CD14-positive monocyte (primary cell): ENCODE measurements at regions not wholly inside any gene's neighbourhood (a gene's known extent, or its start where the extent isn't known, plus 50 kb on each side); places are given as distances from the start of the nearest gene placed in this dataset.

Experiments
- DNase-seq, 3 donors: peaks; one replicate each; pipeline ENCODE4 v3.0.0-alpha.2; 2011 to 2022
- H2AFZ ChIP-seq: 2 replicates; pipeline ENCODE4 v1.6.0; 2012; ENCODE audit warnings: mild to moderate bottlenecking, low read depth, low read length, inconsistent platforms; ENCODE audit not compliant: insufficient read depth, poor library complexity, severe bottlenecking
- H3K27ac ChIP-seq, 2 donors: 1 replicate in 1 of 2; 2 replicates in 1 of 2; pipeline ENCODE4 v1.5.1; 2012 to 2013; ENCODE audit warnings: low read length in 2 of 2, control low read depth in 1 of 2, inconsistent platforms in 1 of 2, low read depth in 1 of 2, mild to moderate bottlenecking in 1 of 2
- H3K27me3 ChIP-seq, 2 donors: one replicate each; pipeline versions ENCODE4 v1.6.0 to v1.6.1; 2011 to 2013; ENCODE audit warnings: low read length in 2 of 2; ENCODE audit not compliant: control insufficient read depth in 2 of 2, insufficient read depth in 2 of 2
- H3K36me3 ChIP-seq, 2 donors: replicated peaks in 1 of 2; 1 replicate in 1 of 2; 2 replicates in 1 of 2; pipeline versions ENCODE4 v1.5.1 to v1.6.1; 2012 to 2013; ENCODE audit warnings: low read length in 2 of 2, control low read depth in 1 of 2, inconsistent platforms in 1 of 2, mild to moderate bottlenecking in 1 of 2; ENCODE audit not compliant: insufficient read depth in 2 of 2, control insufficient read depth in 1 of 2
- H3K4me1 ChIP-seq, 2 donors: 1 replicate in 1 of 2; 2 replicates in 1 of 2; pipeline versions ENCODE4 v1.5.1 to v1.6.1; 2012 to 2013; ENCODE audit warnings: low read length in 2 of 2, control low read depth in 1 of 2, inconsistent platforms in 1 of 2, mild to moderate bottlenecking in 1 of 2, moderate library complexity in 1 of 2; ENCODE audit not compliant: insufficient read depth in 2 of 2, control insufficient read depth in 1 of 2
- H3K4me2 ChIP-seq: replicated peaks from 2 replicates; pipeline ENCODE3; 2012; ENCODE audit warnings: low read length, moderate library complexity, mild to moderate bottlenecking; ENCODE audit not compliant: poor library complexity, severe bottlenecking; ENCODE audit errors: extremely low read depth
- H3K4me3 ChIP-seq, 3 experiments: fragments of 200-600 bp in 1 of 3; sonication (generic) in 1 of 3; replicated peaks in 1 of 3; 1 replicate in 2 of 3; 2 replicates in 1 of 3; pipeline ENCODE4 v1.5.1; 2011 to 2013; ENCODE audit warnings: low read length in 3 of 3, mild to moderate bottlenecking in 3 of 3, control low read depth in 2 of 3, low read depth in 2 of 3, inconsistent platforms in 1 of 3, moderate library complexity in 1 of 3
- H3K79me2 ChIP-seq: 2 replicates; pipeline ENCODE4 v1.6.0; 2012; ENCODE audit warnings: mild to moderate bottlenecking, control low read depth, inconsistent platforms, low read length, moderate library complexity; ENCODE audit not compliant: insufficient read depth
- H3K9ac ChIP-seq: 2 replicates; pipeline ENCODE4 v1.6.0; 2017; ENCODE audit warnings: low read length, mild to moderate bottlenecking; ENCODE audit not compliant: insufficient read depth, poor library complexity, severe bottlenecking
- H3K9me3 ChIP-seq, 2 donors: replicated peaks in 1 of 2; 1 replicate in 1 of 2; 2 replicates in 1 of 2; pipeline versions ENCODE4 v1.5.1 to v1.6.1; 2012 to 2013; ENCODE audit warnings: low read length in 2 of 2, control low read depth in 1 of 2; ENCODE audit not compliant: control insufficient read depth in 1 of 2, insufficient read depth in 1 of 2
- H4K20me1 ChIP-seq: 2 replicates; pipeline ENCODE4 v1.6.0; 2012; ENCODE audit warnings: mild to moderate bottlenecking, low read length, control low read depth, moderate library complexity; ENCODE audit not compliant: insufficient read depth
- H3K27ac Mint-ChIP-seq, 7 donors: one replicate each; pipeline ENCODE4 v1.8.0; 2020; ENCODE audit warnings: mild to moderate bottlenecking in 7 of 7, mixed read lengths in 7 of 7, moderate library complexity in 6 of 7, inconsistent platforms in 2 of 7
- H3K27me3 Mint-ChIP-seq, 3 donors: one replicate each; pipeline ENCODE4 v1.8.0; 2021 to 2022; ENCODE audit warnings: low read depth in 3 of 3, mild to moderate bottlenecking in 3 of 3, mixed read lengths in 3 of 3, moderate library complexity in 3 of 3, inconsistent platforms in 1 of 3
- H3K36me3 Mint-ChIP-seq, 2 donors: one replicate each; pipeline ENCODE4 v1.8.0; 2020; ENCODE audit warnings: mixed read lengths in 2 of 2, inconsistent platforms in 1 of 2, mild to moderate bottlenecking in 1 of 2
- H3K4me1 Mint-ChIP-seq: one replicate; pipeline ENCODE4 v1.8.0; 2020; ENCODE audit warnings: mild to moderate bottlenecking, mixed read lengths
- H3K4me3 Mint-ChIP-seq, 2 donors: one replicate each; pipeline ENCODE4 v1.8.0; 2020; ENCODE audit warnings: mild to moderate bottlenecking in 2 of 2, mixed read lengths in 2 of 2, moderate library complexity in 1 of 2
- H3K9me3 Mint-ChIP-seq, 7 donors: one replicate each; pipeline ENCODE4 v1.8.0; 2020 to 2022; ENCODE audit warnings: mixed read lengths in 7 of 7, mild to moderate bottlenecking in 6 of 7, moderate library complexity in 6 of 7, inconsistent platforms in 2 of 7
- CTCF ChIP-seq: fragments of 200-600 bp; IDR thresholded peaks from one replicate; pipeline ENCODE4 v1.8.0; 2022; ENCODE audit warnings: antibody characterized with exemption, mild to moderate bottlenecking
- WGBS: methylation state at CpG from one replicate; pipeline ENCODE4 v1.1.5; 2013; ENCODE audit warnings: missing lambda C conversion rate; ENCODE audit not compliant: insufficient coverage; 5-methylcytosine and 5-hydroxymethylcytosine counted together
- intact Hi-C, 2 donors: fragments of 100-400 bp; cut with micrococcal nuclease; formaldehyde crosslinking; loops; one replicate each; pipeline versions ENCODE4 v1.15.0 to v1.15.1; 2023

- no peak overlapping the region for H3K27ac Mint-ChIP-seq
- no peak for TF ChIP-seq CTCF
- H3K79me2 ChIP-seq, result no peaks in the 10 kb centered on the region
- no peak overlapping the region for H3K27ac ChIP-seq
- H3K4me3 Mint-ChIP-seq, result no peak overlapping the region
- H3K4me2 ChIP-seq, result no peak overlapping the region
- intact Hi-C loops, result no loop called here
- no peaks in the 10 kb centered on the region for H3K4me1 ChIP-seq
- DNase-seq, result no peak
- H3K4me3 ChIP-seq, result no peak overlapping the region
- H3K36me3 ChIP-seq, result no peaks in the 10 kb centered on the region
- no peak overlapping the region for H2AFZ ChIP-seq
- H4K20me1 ChIP-seq, result no peaks in the 10 kb centered on the region
- H3K36me3 Mint-ChIP-seq, result no peaks in the 10 kb centered on the region
- H3K27me3 Mint-ChIP-seq, result no peaks in the 10 kb centered on the region
- no peak overlapping the region for H3K9ac ChIP-seq
- peaks cover 0 to 6% (median 2%) of the 10 kb centered on the region in 7 donors for H3K9me3 Mint-ChIP-seq
- H3K9me3 ChIP-seq, result peaks cover 4 to 12% of the 10 kb centered on the region in 2 donors
- 100% methylated on average over 1 of the region's 5 CpGs for WGBS
- no peaks in the 10 kb centered on the region for H3K27me3 ChIP-seq
- no peaks in the 10 kb centered on the region for H3K4me1 Mint-ChIP-seq
Observed at GRCh38 chr3:86537171-86537570, 453.8 kb downstream of the VGLL3 start.

DNA sequence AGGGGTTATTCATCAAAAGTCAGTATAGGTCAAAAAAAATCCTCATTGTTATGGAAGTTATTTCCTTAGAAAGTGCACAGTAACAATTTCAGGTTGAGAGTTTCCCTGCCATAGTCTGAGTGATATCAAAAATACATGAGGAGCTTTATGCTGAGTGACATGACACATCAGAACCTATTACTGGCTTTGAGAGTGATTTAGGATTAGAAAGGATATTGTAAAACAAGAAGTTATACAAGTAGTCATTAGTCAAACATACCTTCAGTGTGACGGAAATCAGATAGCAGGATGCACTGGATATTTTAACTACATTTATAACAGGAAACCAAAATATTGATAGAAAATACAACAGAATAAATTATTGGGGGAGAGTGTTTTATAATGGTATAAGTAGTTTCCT lies 471.1 kb downstream of the VGLL3 start:
- DNase-seq, result no peak
- Mint-ChIP-seq H3K27ac (no peak overlapping the region), H3K27me3 (no peaks in the 10 kb centered on the region), H3K36me3 (no peaks in the 10 kb centered on the region), H3K4me3 (no peak overlapping the region), H3K9me3 (no peaks in the 10 kb centered on the region), H3K4me1 (no peaks in the 10 kb centered on the region)
- Histone ChIP-seq H3K79me2 (no peaks in the 10 kb centered on the region), H3K27ac (no peak overlapping the region), H3K36me3 (no peaks in the 10 kb centered on the region), H3K4me3 (no peak overlapping the region), H2AFZ (no peak overlapping the region), H3K27me3 (no peaks in the 10 kb centered on the region), H3K9me3 (no peaks in the 10 kb centered on the region), H3K4me2 (no peak overlapping the region), H3K9ac (no peak overlapping the region), H4K20me1 (no peaks in the 10 kb centered on the region), H3K4me1 (no peaks in the 10 kb centered on the region)
- intact Hi-C loops, result no loop called here
- TF ChIP-seq CTCF, result no peak
- WGBS, result no CpG with 5 or more reads among the region's 1 CpG
